ENCODE measurements at regions not wholly inside any gene's neighbourhood (a gene's known extent, or its start where the extent isn't known, plus 50 kb on each side); places are given as distances from the start of the nearest gene placed in this dataset.
A peak's percentile ranks its signal among the peaks of the same experiment; 100 is the strongest.

- DNase-seq = no peak
These were observed 96.5 kb upstream of the KLF3 start for GRCh38 chr4:38567457-38567856.

- DNase-seq = no peak
These were observed 95.2 kb upstream of the KLF3 start for GRCh38 chr4:38568768-38569167.

GRCh38 chr4:38570647-38571276 lies 93.2 kb upstream of the KLF3 start:
- DNase-seq = no peak

GRCh38 chr4:38572793-38573192 lies 91.2 kb upstream of the KLF3 start:
- no peak for DNase-seq

GRCh38 chr4:38574559-38575333 lies 89.3 kb upstream of the KLF3 start:
- DNase-seq = peak; percentile 35

- DNase-seq = no peak
These were observed 87.2 kb upstream of the KLF3 start for GRCh38 chr4:38576767-38577166.

- DNase-seq = no peak
These were observed 86.5 kb upstream of the KLF3 start for GRCh38 chr4:38577462-38577861.

GRCh38 chr4:38581426-38582106 lies 82.4 kb upstream of the KLF3 start:
- no peak for DNase-seq

GRCh38 chr4:38582445-38582844 lies 81.6 kb upstream of the KLF3 start:
- DNase-seq = no peak

- DNase-seq = no peak
These were observed 81.0 kb upstream of the KLF3 start for GRCh38 chr4:38582889-38583470.

- DNase-seq = no peak
These were observed 78.1 kb upstream of the KLF3 start for GRCh38 chr4:38585871-38586270.

- DNase-seq = no peak
These were observed 76.9 kb upstream of the KLF3 start for GRCh38 chr4:38587106-38587505.

GRCh38 chr4:38590046-38590445 lies 74.0 kb upstream of the KLF3 start:
- DNase-seq = no peak

GRCh38 chr4:38591617-38592337 lies 72.2 kb upstream of the KLF3 start:
- DNase-seq = no peak

- no peak for DNase-seq
These were observed 65.5 kb upstream of the KLF3 start for GRCh38 chr4:38598489-38598888.

GRCh38 chr4:38600575-38600974 lies 63.4 kb upstream of the KLF3 start:
- no peak for DNase-seq

GRCh38 chr4:38601244-38601915 lies 62.6 kb upstream of the KLF3 start:
- no peak for DNase-seq

- no peak for DNase-seq
These were observed 62.1 kb upstream of the KLF3 start for GRCh38 chr4:38601916-38602291.

- no peak for DNase-seq
These were observed 60.3 kb upstream of the KLF3 start for GRCh38 chr4:38603652-38604051.

- DNase-seq = no peak
These were observed 58.7 kb upstream of the KLF3 start for GRCh38 chr4:38605181-38605752.

- DNase-seq = no peak
These were observed 58.0 kb upstream of the KLF3 start for GRCh38 chr4:38605753-38606586.

All from CD4-positive, alpha-beta T cell treated with Interleukin-15 for 1 hour (primary cell).